GM12874 (cell line): ENCODE measurements at regions not wholly inside any gene's neighbourhood (a gene's known extent, or its start where the extent isn't known, plus 50 kb on each side); places are given as distances from the start of the nearest gene placed in this dataset.

Source experiments
- CTCF ChIP-seq: IDR thresholded peaks from 2 replicates; pipeline ENCODE4 v1.5.1; 2011; ENCODE audit warnings: low read depth, mild to moderate bottlenecking, control low read depth, low read length, moderate library complexity; ENCODE audit not compliant: insufficient read depth

- no peak for TF ChIP-seq CTCF
These were observed 159.3 kb downstream of the TSEN15 start for GRCh38 chr1:184210862-184211261.

- TF ChIP-seq CTCF, result no peak
These were observed 161.3 kb downstream of the TSEN15 start for GRCh38 chr1:184212649-184213314.

DNA sequence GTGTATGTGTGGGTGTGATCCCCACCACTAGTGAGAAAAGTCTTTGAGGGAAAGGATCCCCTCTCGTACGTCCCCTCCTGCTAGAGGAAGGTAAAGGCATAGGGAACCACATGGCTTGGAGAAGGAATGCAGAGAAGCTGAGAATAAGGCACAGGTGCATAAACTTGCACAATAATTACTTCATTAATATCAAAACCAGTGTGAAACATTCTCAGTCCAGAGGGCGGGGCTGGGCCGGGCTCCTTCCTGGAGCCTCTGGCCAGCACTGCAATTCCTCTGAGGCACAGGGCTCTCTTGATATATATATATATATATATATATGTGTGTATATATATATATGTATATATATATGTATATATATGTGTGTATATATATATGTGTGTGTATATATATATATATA lies 162.6 kb downstream of the TSEN15 start:
- TF ChIP-seq CTCF, result no peak

DNA sequence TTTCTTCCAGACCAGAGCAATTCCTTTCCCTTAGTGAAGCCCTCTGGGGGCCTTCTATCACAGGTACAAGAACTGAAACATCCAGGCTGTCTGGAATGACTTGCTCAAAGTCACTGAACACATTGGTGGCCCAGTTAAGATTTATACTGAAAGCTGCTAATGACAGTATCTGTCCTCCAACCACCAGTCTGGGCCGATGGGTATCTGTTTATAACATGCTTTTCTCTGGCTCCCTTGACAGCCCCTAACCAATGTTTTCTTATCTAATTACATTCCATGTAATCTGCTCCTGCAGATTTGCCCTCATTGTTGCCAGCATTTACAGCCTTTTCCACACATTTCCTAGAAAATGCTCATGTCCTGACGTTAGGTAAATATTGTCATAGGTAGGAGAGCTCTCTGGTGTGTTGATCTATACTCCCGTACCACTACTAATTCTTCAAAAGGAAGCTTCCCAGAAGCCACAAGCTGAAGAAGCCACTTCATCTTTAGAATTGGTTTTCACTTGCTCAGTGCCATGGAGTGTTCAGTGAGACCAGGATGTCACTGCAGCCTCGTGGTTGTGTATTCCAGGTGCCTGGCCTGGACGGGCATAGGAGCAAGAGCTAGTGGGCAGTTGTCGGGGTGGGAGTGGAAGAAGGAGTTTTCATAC lies 163.9 kb downstream of the TSEN15 start:
- no peak for TF ChIP-seq CTCF

- TF ChIP-seq CTCF, result no peak
These were observed 167.0 kb downstream of the TSEN15 start for GRCh38 chr1:184218458-184219075.

DNA sequence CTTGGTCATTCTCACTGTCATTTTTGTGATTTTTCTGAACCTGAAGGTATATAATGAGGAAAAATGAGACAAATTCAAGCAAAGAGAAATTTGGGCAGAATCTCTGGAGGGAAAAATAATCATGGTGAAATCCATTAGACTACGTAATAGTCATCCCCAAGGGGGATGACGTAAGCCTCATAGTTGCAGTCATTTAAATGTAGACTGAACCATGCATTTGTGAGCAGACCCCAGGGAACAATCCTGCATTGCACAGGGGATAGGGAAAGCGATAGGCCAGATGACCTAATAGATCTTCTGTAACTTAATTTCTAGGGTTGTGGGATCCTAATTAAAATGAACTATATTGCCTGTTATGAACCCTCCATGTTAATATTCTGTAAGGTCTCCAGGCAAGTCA lies 167.4 kb upstream of the C1orf21 start:
- no peak for TF ChIP-seq CTCF

DNA sequence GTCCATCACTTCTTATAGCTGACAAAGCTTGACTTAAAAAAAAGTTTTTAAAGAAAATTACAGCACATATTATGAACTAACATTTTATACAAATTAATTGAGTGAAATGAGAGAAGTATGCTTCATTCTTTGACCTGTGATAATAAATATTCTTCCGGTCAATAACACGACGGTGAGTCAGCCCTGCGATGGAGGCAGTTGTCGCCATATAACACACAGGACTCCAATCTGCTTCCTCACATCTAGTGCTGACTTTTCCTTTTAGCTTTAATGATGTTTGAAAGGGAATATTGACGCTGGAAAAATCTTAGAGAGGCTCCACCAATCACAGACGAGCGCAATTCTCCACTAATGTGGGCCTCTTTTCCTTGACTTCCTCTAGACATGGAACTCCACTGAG lies 166.9 kb upstream of the C1orf21 start:
- TF ChIP-seq CTCF, result no peak
